A673 (cell line): ENCODE measurements at regions not wholly inside any gene's neighbourhood (a gene's known extent, or its start where the extent isn't known, plus 50 kb on each side); places are given as distances from the start of the nearest gene placed in this dataset.

Source experiments
- BruUV-seq: library from RNA; stranded (reverse); fragments of 400-500 nt; replicated peaks from 2 replicates; lab custom pipeline; 2021; lab: Mats Ljungman, UMichigan
- CTCF ChIA-PET: fragments of 300-600 bp; sonication (Branson Sonifier 250); formaldehyde crosslinking; loops from one replicate; lab custom pipeline; 2022; ENCODE audit warnings: antibody characterized with exemption; lab: Charles Lee
- POLR2A ChIA-PET: fragments of 300-600 bp; sonication (Branson Sonifier 250); formaldehyde crosslinking; loops from one replicate; lab custom pipeline; 2022; ENCODE audit warnings: antibody characterized with exemption; ENCODE audit not compliant: low non-redundant PET; lab: Charles Lee
- DNase-seq: peaks from one replicate; pipeline ENCODE4 v3.0.0-alpha.2; 2015; ENCODE audit warnings: low spot score
- H3K27ac ChIP-seq: fragments of 200-600 bp; sonication (generic); 2 replicates; pipeline ENCODE4 v1.5.1; 2016; ENCODE audit warnings: mixed run types, low read depth, mild to moderate bottlenecking, mixed read lengths, antibody characterized with exemption, low read length; ENCODE audit not compliant: poor library complexity, severe bottlenecking
- H3K27me3 ChIP-seq: fragments of 200-600 bp; sonication (generic); replicated peaks from 2 replicates; pipeline ENCODE4 v1.6.1; 2017; ENCODE audit warnings: mixed run types, low read depth, mild to moderate bottlenecking, mixed read lengths, antibody characterized with exemption, low read length; ENCODE audit not compliant: insufficient read depth, poor library complexity
- H3K36me3 ChIP-seq: fragments of 200-600 bp; sonication (generic); 2 replicates; pipeline ENCODE4 v1.6.1; 2016; ENCODE audit warnings: mixed run types, mild to moderate bottlenecking, mixed read lengths, antibody characterized with exemption, low read length; ENCODE audit not compliant: insufficient read depth, poor library complexity, severe bottlenecking
- H3K4me1 ChIP-seq: fragments of 200-600 bp; sonication (generic); 2 replicates; pipeline ENCODE4 v1.6.1; 2017; ENCODE audit warnings: mixed run types, mild to moderate bottlenecking, mixed read lengths, antibody characterized with exemption, low read length; ENCODE audit not compliant: insufficient read depth, poor library complexity, severe bottlenecking
- H3K4me3 ChIP-seq: fragments of 200-600 bp; sonication (generic); 2 replicates; pipeline ENCODE4 v1.5.1; 2016; ENCODE audit warnings: low read depth, mixed run types, mild to moderate bottlenecking, mixed read lengths, low read length; ENCODE audit not compliant: poor library complexity, severe bottlenecking
- H3K9me3 ChIP-seq: fragments of 200-600 bp; sonication (generic); 2 replicates; pipeline ENCODE4 v1.6.1; 2016; ENCODE audit warnings: mixed run types, low read depth, mild to moderate bottlenecking, mixed read lengths, antibody characterized with exemption, low read length; ENCODE audit not compliant: poor library complexity, severe bottlenecking
- CTCF ChIP-seq: fragments of 300-800, 200-600 bp; sonication (generic); conservative IDR thresholded peaks from 2 replicates; pipeline ENCODE4 v1.5.1; 2017; ENCODE audit warnings: low read depth, mild to moderate bottlenecking, antibody characterized with exemption, low read length, moderate library complexity, mixed read lengths
- EZH2 ChIP-seq: fragments of 200-600 bp; sonication (generic); IDR thresholded peaks from 2 replicates; pipeline ENCODE4 v1.6.1; 2017; ENCODE audit warnings: borderline replicate concordance, low read depth, mild to moderate bottlenecking, mixed read lengths, antibody characterized with exemption, low read length; ENCODE audit not compliant: poor library complexity, severe bottlenecking
- intact Hi-C: fragments of 100-400 bp; cut with micrococcal nuclease; formaldehyde crosslinking; loops from one replicate; pipeline ENCODE4 v1.10.0; 2022; ENCODE audit not compliant: unreplicated experiment

- BruUV-seq, result no TSS peak
- intact Hi-C loops, result no loop called here
- Histone ChIP-seq H3K27ac (no peak overlapping the region), H3K4me3 (no peak overlapping the region), H3K27me3 (no peaks in the 10 kb centered on the region), H3K4me1 (no peaks in the 10 kb centered on the region), H3K9me3 (no peaks in the 10 kb centered on the region), H3K36me3 (no peaks in the 10 kb centered on the region)
- no peak for DNase-seq
- no peak for TF ChIP-seq EZH2
- TF ChIP-seq CTCF, result no peak
- ChIA-PET POLR2A (no interaction called here), CTCF (no interaction called here)
These were observed 128.7 kb downstream of the CEP120 start for GRCh38 chr5:123294544-123294943.

- Histone ChIP-seq H3K4me1 (no peaks in the 10 kb centered on the region), H3K4me3 (no peak overlapping the region), H3K27me3 (no peaks in the 10 kb centered on the region), H3K9me3 (no peaks in the 10 kb centered on the region), H3K27ac (no peak overlapping the region), H3K36me3 (no peaks in the 10 kb centered on the region)
- ChIA-PET POLR2A (no interaction called here), CTCF (no interaction called here)
- TF ChIP-seq EZH2, result no peak
- BruUV-seq, result no TSS peak
- no peak for DNase-seq
- intact Hi-C loops, result no loop called here
These were observed 134.0 kb downstream of the CEP120 start for GRCh38 chr5:123289210-123289609.

- intact Hi-C loops, result no loop called here
- ChIA-PET CTCF (no interaction called here), POLR2A (no interaction called here)
- Histone ChIP-seq H3K9me3 (no peaks in the 10 kb centered on the region), H3K27me3 (no peaks in the 10 kb centered on the region), H3K27ac (no peak overlapping the region), H3K4me3 (no peak overlapping the region), H3K4me1 (no peaks in the 10 kb centered on the region), H3K36me3 (no peaks in the 10 kb centered on the region)
- no peak for TF ChIP-seq CTCF
- TF ChIP-seq EZH2, result no peak
- BruUV-seq, result no TSS peak
- no peak for DNase-seq
These were observed 135.3 kb downstream of the CEP120 start for GRCh38 chr5:123287881-123288280.

GRCh38 chr5:123286891-123287290 is 136.3 kb downstream of the CEP120 start:
- ChIA-PET POLR2A (no interaction called here), CTCF (no interaction called here)
- Histone ChIP-seq H3K9me3 (no peaks in the 10 kb centered on the region), H3K36me3 (no peaks in the 10 kb centered on the region), H3K27me3 (no peaks in the 10 kb centered on the region), H3K4me3 (no peak overlapping the region), H3K27ac (no peak overlapping the region), H3K4me1 (no peaks in the 10 kb centered on the region)
- no peak for DNase-seq
- BruUV-seq, result no TSS peak
- TF ChIP-seq EZH2, result no peak
- no peak for TF ChIP-seq CTCF
- intact Hi-C loops, result no loop called here
